IMR-90 (cell line): ENCODE measurements at regions not wholly inside any gene's neighbourhood (a gene's known extent, or its start where the extent isn't known, plus 50 kb on each side); places are given as distances from the start of the nearest gene placed in this dataset.

Source experiments
- ATAC-seq: fragments of 200-7000 bp; cut with Tn5 transposase; 2 replicates; pipeline ENCODE4 v1.9.1; 2020; ENCODE audit warnings: low read depth, mild to moderate bottlenecking, moderate library complexity
- BruUV-seq: library from RNA; stranded (reverse); fragments of 400-500 nt; replicated peaks from 2 replicates; lab custom pipeline; 2021; lab: Mats Ljungman, UMichigan
- CTCF ChIA-PET: fragments of 300-600 bp; formaldehyde crosslinking; extraction: SDS; loops from one replicate; lab custom pipeline; 2021; ENCODE audit warnings: antibody characterized with exemption; lab: Yijun Ruan, JAX
- POLR2A ChIA-PET: fragments of 300-600 bp; sonication (Branson Sonifier 250); formaldehyde crosslinking; loops from one replicate; lab custom pipeline; 2022; ENCODE audit warnings: antibody characterized with exemption; ENCODE audit not compliant: unreplicated experiment; lab: Charles Lee
- DNase-seq: peaks from one replicate; pipeline ENCODE4 v3.0.0; 2013
- H2AFZ ChIP-seq: replicated peaks from 2 replicates; pipeline ENCODE3; 2013; ENCODE audit warnings: low read length, mild to moderate bottlenecking; ENCODE audit not compliant: poor library complexity
- H2AK5ac ChIP-seq: 2 replicates; pipeline ENCODE4 v1.6.1; 2013; ENCODE audit warnings: low read depth, low read length, inconsistent platforms
- H2AK9ac ChIP-seq: replicated peaks from 2 replicates; pipeline ENCODE3; 2013; ENCODE audit warnings: mild to moderate bottlenecking, low read depth, low read length, moderate library complexity; ENCODE audit not compliant: poor library complexity
- H2BK120ac ChIP-seq: 2 replicates; pipeline ENCODE4 v1.6.1; 2013; ENCODE audit warnings: low read depth, low read length, inconsistent platforms
- H2BK15ac ChIP-seq: 3 replicates; pipeline ENCODE4 v1.6.1; 2013; ENCODE audit warnings: low read depth, low read length, inconsistent platforms
- H2BK20ac ChIP-seq: 2 replicates; pipeline ENCODE4 v1.6.1; 2013; ENCODE audit warnings: low read depth, mild to moderate bottlenecking, inconsistent platforms, low read length, moderate library complexity
- H2BK5ac ChIP-seq: 2 replicates; pipeline ENCODE4 v1.6.1; 2013; ENCODE audit warnings: mild to moderate bottlenecking, low read depth, low read length, inconsistent platforms; ENCODE audit not compliant: poor library complexity, severe bottlenecking
- H3K14ac ChIP-seq: replicated peaks from 2 replicates; pipeline ENCODE4 v1.6.1; 2013; ENCODE audit warnings: low read depth, low read length, inconsistent platforms
- H3K18ac ChIP-seq: 2 replicates; pipeline ENCODE4 v1.6.1; 2013; ENCODE audit warnings: low read depth, low read length, control low read depth
- H3K23ac ChIP-seq: 2 replicates; pipeline ENCODE4 v1.6.1; 2013; ENCODE audit warnings: low read depth, low read length, inconsistent platforms
- H3K27ac ChIP-seq: 2 replicates; pipeline ENCODE4 v1.5.1; 2013; ENCODE audit warnings: mild to moderate bottlenecking, control low read depth, low read length; ENCODE audit not compliant: insufficient read depth
- H3K27me3 ChIP-seq: 2 replicates; pipeline ENCODE4 v1.6.1; 2013; ENCODE audit warnings: low read length; ENCODE audit not compliant: control insufficient read depth, insufficient read depth
- H3K36me3 ChIP-seq: 2 replicates; pipeline ENCODE4 v1.6.1; 2013; ENCODE audit warnings: low read length, mixed read lengths; ENCODE audit not compliant: control insufficient read depth, insufficient read depth
- H3K4ac ChIP-seq: 2 replicates; pipeline ENCODE4 v1.6.1; 2013; ENCODE audit warnings: low read depth, low read length, inconsistent platforms
- H3K4me1 ChIP-seq: 2 replicates; pipeline ENCODE4 v1.6.1; 2013; ENCODE audit warnings: low read length, mixed read lengths; ENCODE audit not compliant: control insufficient read depth, insufficient read depth
- H3K4me2 ChIP-seq: 2 replicates; pipeline ENCODE4 v1.6.1; 2013; ENCODE audit warnings: low read depth, mild to moderate bottlenecking, control low read depth, low read length, moderate library complexity
- H3K4me3 ChIP-seq: 2 replicates; pipeline ENCODE4 v1.5.1; 2013; ENCODE audit warnings: low read depth, mild to moderate bottlenecking, control low read depth, low read length, moderate library complexity; ENCODE audit not compliant: insufficient read depth
- H3K56ac ChIP-seq: 2 replicates; pipeline ENCODE4 v1.6.1; 2013; ENCODE audit warnings: low read length, inconsistent platforms; ENCODE audit not compliant: insufficient read depth; ENCODE audit errors: extremely low read depth
- H3K79me1 ChIP-seq, 2 experiments: 2 replicates each; pipeline ENCODE4 v1.6.1; 2013; ENCODE audit warnings: low read length in 2 of 2, inconsistent platforms in 1 of 2, low read depth in 1 of 2
- H3K9ac ChIP-seq: 2 replicates; pipeline ENCODE4 v1.6.1; 2013; ENCODE audit warnings: low read depth, low read length, control low read depth
- H3K9me1 ChIP-seq: 2 replicates; pipeline ENCODE4 v1.6.1; 2013; ENCODE audit warnings: low read length, inconsistent platforms; ENCODE audit not compliant: insufficient read depth
- H3K9me3 ChIP-seq: 2 replicates; pipeline ENCODE4 v1.6.1; 2013; ENCODE audit warnings: low read length; ENCODE audit not compliant: control insufficient read depth, insufficient read depth
- H4K20me1 ChIP-seq: 2 replicates; pipeline ENCODE4 v1.6.1; 2013; ENCODE audit warnings: low read length, inconsistent platforms; ENCODE audit not compliant: insufficient read depth
- H4K5ac ChIP-seq: 2 replicates; pipeline ENCODE4 v1.6.1; 2013; ENCODE audit warnings: mild to moderate bottlenecking, low read depth, low read length, control low read depth
- H4K8ac ChIP-seq, 2 experiments: 2 replicates each; pipeline ENCODE4 v1.6.1; 2013; ENCODE audit warnings: low read depth in 2 of 2, low read length in 2 of 2, control low read depth in 1 of 2, inconsistent platforms in 1 of 2
- H4K91ac ChIP-seq: 2 replicates; pipeline ENCODE4 v1.6.1; 2013; ENCODE audit warnings: low read depth, low read length, inconsistent platforms; ENCODE audit not compliant: insufficient read depth
- BHLHE40 ChIP-seq: fragments of 150-350 bp; IDR thresholded peaks from 2 replicates; pipeline ENCODE4 v1.6.1; 2016; ENCODE audit warnings: mild to moderate bottlenecking, low read depth, low read length
- CEBPB ChIP-seq: IDR thresholded peaks from 2 replicates; pipeline ENCODE4 v1.6.1; 2012; ENCODE audit warnings: low read depth, low read length, improper control_type of control experiment
- CHD1 ChIP-seq: IDR thresholded peaks from 2 replicates; pipeline ENCODE4 v1.6.1; 2012; ENCODE audit warnings: low read depth, low read length, improper control_type of control experiment
- CTCF ChIP-seq: conservative IDR thresholded peaks from 2 replicates; pipeline ENCODE4 v1.5.1; 2012; ENCODE audit warnings: mild to moderate bottlenecking, low read depth, low read length, improper control_type of control experiment
- ELK1 ChIP-seq: fragments of 150-350 bp; IDR thresholded peaks from 2 replicates; pipeline ENCODE4 v1.6.1; 2016; ENCODE audit warnings: low read depth, mild to moderate bottlenecking, low read length, moderate library complexity, borderline replicate concordance
- FOS ChIP-seq: fragments of 150-350 bp; IDR thresholded peaks from 2 replicates; pipeline ENCODE4 v1.6.1; 2016; ENCODE audit warnings: low read depth, low read length
- MAFK ChIP-seq: IDR thresholded peaks from 2 replicates; pipeline ENCODE4 v1.6.1; 2012; ENCODE audit warnings: low read depth, low read length, improper control_type of control experiment
- MAZ ChIP-seq: IDR thresholded peaks from 2 replicates; pipeline ENCODE4 v1.6.1; 2012; ENCODE audit warnings: low read depth, mild to moderate bottlenecking, low read length, improper control_type of control experiment, moderate library complexity, borderline replicate concordance
- MXI1 ChIP-seq: IDR thresholded peaks from 2 replicates; pipeline ENCODE4 v1.6.1; 2012; ENCODE audit warnings: low read depth, mild to moderate bottlenecking, low read length, moderate library complexity, borderline replicate concordance
- NFE2L2 ChIP-seq: fragments of 150-350 bp; IDR thresholded peaks from 2 replicates; pipeline ENCODE4 v1.6.1; 2016; ENCODE audit warnings: low read depth, mild to moderate bottlenecking, low read length
- POLR2A ChIP-seq: IDR thresholded peaks from 2 replicates; pipeline ENCODE4 v1.6.1; 2012; ENCODE audit warnings: mild to moderate bottlenecking, low read depth, low read length
- RAD21 ChIP-seq: IDR thresholded peaks from 2 replicates; pipeline ENCODE4 v1.6.1; 2012; ENCODE audit warnings: low read length, improper control_type of control experiment
- RCOR1 ChIP-seq: IDR thresholded peaks from 2 replicates; pipeline ENCODE4 v1.6.1; 2012; ENCODE audit warnings: mild to moderate bottlenecking, low read length, improper control_type of control experiment; ENCODE audit not compliant: insufficient replicate concordance
- RFX5 ChIP-seq: IDR thresholded peaks from 2 replicates; pipeline ENCODE4 v1.8.0; 2012; ENCODE audit warnings: low read depth, mild to moderate bottlenecking, low read length, moderate library complexity
- SMC3 ChIP-seq: fragments of 150-350 bp; IDR thresholded peaks from 2 replicates; pipeline ENCODE4 v1.6.1; 2016; ENCODE audit warnings: low read depth, mild to moderate bottlenecking, antibody characterized with exemption, low read length, moderate library complexity
- USF2 ChIP-seq: fragments of 150-350 bp; IDR thresholded peaks from 2 replicates; pipeline ENCODE4 v1.6.1; 2017; ENCODE audit warnings: mild to moderate bottlenecking, antibody characterized with exemption, low read length, low read depth
- WGBS, 2 experiments: methylation state at CpG; one replicate each; pipeline versions ENCODE4 v1.1.5 to v1.1.7; 2013; ENCODE audit warnings: missing lambda C conversion rate in 2 of 2; ENCODE audit not compliant: insufficient read length in 1 of 2; ENCODE audit errors: extremely low coverage in 2 of 2; 5-methylcytosine and 5-hydroxymethylcytosine counted together
- dilution Hi-C: fragments of 300-500 bp; cut with HindIII; formaldehyde crosslinking; loops from one replicate; pipeline ENCODE4 v1.14.3; 2018; ENCODE audit warnings: low sequenced_read_pairs; ENCODE audit not compliant: unreplicated experiment
- in situ Hi-C: fragments of 300-500 bp; cut with MboI; formaldehyde crosslinking; loops from 3 replicates; pipeline ENCODE4 v1.14.3; 2019; ENCODE audit warnings: low sequenced_read_pairs, inconsistent platforms, mixed read lengths
- intact Hi-C: fragments of 100-400 bp; cut with micrococcal nuclease; formaldehyde crosslinking; loops from 2 replicates; pipeline ENCODE4 v1.10.0; 2022

DNA sequence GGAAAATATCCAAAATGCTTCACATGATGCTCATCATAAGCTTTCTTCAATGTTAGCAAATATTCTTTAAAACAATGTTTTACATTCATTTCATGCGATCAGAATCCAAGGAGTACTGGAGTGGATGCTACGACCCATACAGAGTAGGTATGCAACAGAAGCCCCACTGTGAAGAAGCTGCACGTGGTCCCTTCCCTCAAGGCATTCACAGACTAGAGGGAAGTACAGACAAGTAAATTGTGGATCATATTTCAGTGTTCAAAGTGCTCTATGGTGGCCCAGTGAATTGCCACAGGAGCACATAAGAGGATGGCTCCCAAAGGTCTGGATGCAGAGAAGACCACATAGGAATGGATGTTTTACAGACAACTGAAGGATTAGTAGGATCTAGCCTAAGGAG is 789.9 kb downstream of the IGSF11 start:
- POLR2A ChIA-PET: no interaction called here
- TF ChIP-seq RCOR1 (no peak), USF2 (no peak), CTCF (no peak), MAFK (no peak), SMC3 (no peak), POLR2A (no peak), MAZ (no peak), MXI1 (no peak), FOS (no peak), RAD21 (no peak), BHLHE40 (no peak), CHD1 (no peak), CEBPB (no peak), ELK1 (no peak), NFE2L2 (no peak), RFX5 (no peak)
- Histone ChIP-seq H3K27me3 (no peaks in the 10 kb centered on the region), H3K9me3 (no peaks in the 10 kb centered on the region), H4K91ac (no peak overlapping the region), H3K4ac (no peak overlapping the region), H3K56ac (no peak overlapping the region), H3K79me1 (no peaks in the 10 kb centered on the region), H2BK120ac (no peak overlapping the region), H3K9ac (no peak overlapping the region), H2AK9ac (no peak overlapping the region), H3K4me3 (no peak overlapping the region), H3K23ac (no peak overlapping the region), H2BK5ac (no peak overlapping the region), H3K14ac (no peak overlapping the region), H2BK20ac (no peak overlapping the region), H2AFZ (no peak overlapping the region), H3K18ac (no peak overlapping the region), H3K27ac (no peak overlapping the region), H4K20me1 (no peaks in the 10 kb centered on the region), H2BK15ac (no peak overlapping the region), H4K5ac (no peak overlapping the region), H3K9me1 (no peaks in the 10 kb centered on the region), H4K8ac (no peak overlapping the region), H2AK5ac (no peak overlapping the region), H3K36me3 (no peaks in the 10 kb centered on the region), H3K4me1 (no peaks in the 10 kb centered on the region), H3K4me2 (no peak overlapping the region)
- DNase-seq (no peak), ATAC-seq (no peak)
- CTCF ChIA-PET: no interaction called here
- BruUV-seq: no TSS peak
- in situ Hi-C loops: no loop called here
- dilution Hi-C loops: no loop called here
- WGBS, 2 experiments: no CpG with 5 or more reads among the region's 3 CpGs
- intact Hi-C loops: no loop called here
